HL-60 (cell line): ENCODE measurements at regions not wholly inside any gene's neighbourhood (a gene's known extent, or its start where the extent isn't known, plus 50 kb on each side); places are given as distances from the start of the nearest gene placed in this dataset.

Experiments
- DNase-seq, 2 experiments: peaks; one replicate each; pipeline ENCODE4 v3.0.0-alpha.2; 2010 to 2020; ENCODE audit warnings: low read depth in 1 of 2, low spot score in 1 of 2
- H3K27ac ChIP-seq: fragments of 250-450 bp; sonication (Bioruptor Pico); replicated peaks from 2 replicates; pipeline ENCODE4 v1.5.1; 2020; ENCODE audit warnings: mild to moderate bottlenecking, moderate library complexity
- H3K27me3 ChIP-seq: fragments of 250-450 bp; sonication (Bioruptor Pico); 2 replicates; pipeline ENCODE4 v1.5.1; 2021; ENCODE audit warnings: mild to moderate bottlenecking, moderate library complexity; ENCODE audit not compliant: insufficient read depth, poor library complexity, severe bottlenecking
- H3K4me3 ChIP-seq: replicated peaks from 2 replicates; pipeline ENCODE4 v1.5.1; 2011; ENCODE audit warnings: mild to moderate bottlenecking, control low read depth, low read length; ENCODE audit not compliant: insufficient read depth
- GABPA ChIP-seq: IDR thresholded peaks from 2 replicates; pipeline ENCODE4 v1.6.1; 2012; ENCODE audit warnings: low read depth
- POLR2AphosphoS5 ChIP-seq: IDR thresholded peaks from 2 replicates; pipeline ENCODE4 v1.6.1; 2012; ENCODE audit warnings: low read depth
- REST ChIP-seq: IDR thresholded peaks from 2 replicates; pipeline ENCODE4 v1.6.1; 2012; ENCODE audit warnings: low read depth; ENCODE audit not compliant: insufficient replicate concordance
- SPI1 ChIP-seq: IDR thresholded peaks from 2 replicates; pipeline ENCODE4 v1.6.1; 2012; ENCODE audit warnings: low read depth, mild to moderate bottlenecking, borderline replicate concordance
- TF ChIP-seq, protein P1 (sequence below): IDR thresholded peaks from one replicate; pipeline ENCODE4 v1.5.1; 2011; ENCODE audit warnings: low read length, control low read depth, inconsistent platforms; ENCODE audit not compliant: insufficient read depth

- no peak overlapping the region for H3K4me3 ChIP-seq
These were observed 368.1 kb downstream of the RPS24 start for GRCh38 chr10:78401624-78402367.

DNA sequence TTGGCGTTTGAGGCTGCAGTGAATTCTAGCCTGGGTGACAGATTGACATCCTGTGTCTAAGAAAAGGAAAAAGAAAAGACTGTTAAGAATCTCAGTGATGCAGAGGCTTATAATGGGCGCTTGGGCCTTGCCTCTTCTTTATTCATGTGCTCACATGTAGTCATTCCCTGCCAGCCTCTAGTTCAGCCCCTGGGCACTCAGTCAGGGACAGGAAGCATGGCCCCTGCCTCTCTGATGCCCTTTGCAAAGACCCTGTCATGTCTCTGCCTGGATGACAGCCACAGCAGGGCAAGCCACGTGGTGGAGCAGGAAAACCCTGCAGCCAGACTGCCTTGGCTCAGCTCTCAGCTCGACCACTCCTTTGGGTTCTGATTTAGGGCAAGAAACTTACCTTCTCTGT lies 368.9 kb downstream of the RPS24 start:
- Histone ChIP-seq H3K27me3 (peaks cover 3% of the 10 kb centered on the region), H3K27ac (no peak overlapping the region), H3K4me3 (no peak overlapping the region)
- TF ChIP-seq, protein P1, sequence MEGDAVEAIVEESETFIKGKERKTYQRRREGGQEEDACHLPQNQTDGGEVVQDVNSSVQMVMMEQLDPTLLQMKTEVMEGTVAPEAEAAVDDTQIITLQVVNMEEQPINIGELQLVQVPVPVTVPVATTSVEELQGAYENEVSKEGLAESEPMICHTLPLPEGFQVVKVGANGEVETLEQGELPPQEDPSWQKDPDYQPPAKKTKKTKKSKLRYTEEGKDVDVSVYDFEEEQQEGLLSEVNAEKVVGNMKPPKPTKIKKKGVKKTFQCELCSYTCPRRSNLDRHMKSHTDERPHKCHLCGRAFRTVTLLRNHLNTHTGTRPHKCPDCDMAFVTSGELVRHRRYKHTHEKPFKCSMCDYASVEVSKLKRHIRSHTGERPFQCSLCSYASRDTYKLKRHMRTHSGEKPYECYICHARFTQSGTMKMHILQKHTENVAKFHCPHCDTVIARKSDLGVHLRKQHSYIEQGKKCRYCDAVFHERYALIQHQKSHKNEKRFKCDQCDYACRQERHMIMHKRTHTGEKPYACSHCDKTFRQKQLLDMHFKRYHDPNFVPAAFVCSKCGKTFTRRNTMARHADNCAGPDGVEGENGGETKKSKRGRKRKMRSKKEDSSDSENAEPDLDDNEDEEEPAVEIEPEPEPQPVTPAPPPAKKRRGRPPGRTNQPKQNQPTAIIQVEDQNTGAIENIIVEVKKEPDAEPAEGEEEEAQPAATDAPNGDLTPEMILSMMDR, result no peak
- TF ChIP-seq REST (no peak), GABPA (no peak), SPI1 (no peak), POLR2AphosphoS5 (no peak)
- no peak for DNase-seq

More at GRCh38 chr10:78401624-78402367, 368.1 kb downstream of the RPS24 start:
- no peak overlapping the region for H3K27ac ChIP-seq
- H3K27me3 ChIP-seq, result no peaks in the 10 kb centered on the region
- DNase-seq, result no peak
- TF ChIP-seq SPI1, result no peak
- TF ChIP-seq POLR2AphosphoS5, result no peak
- TF ChIP-seq REST, result no peak
- TF ChIP-seq GABPA, result no peak
- TF ChIP-seq, protein P1, result no peak

DNA sequence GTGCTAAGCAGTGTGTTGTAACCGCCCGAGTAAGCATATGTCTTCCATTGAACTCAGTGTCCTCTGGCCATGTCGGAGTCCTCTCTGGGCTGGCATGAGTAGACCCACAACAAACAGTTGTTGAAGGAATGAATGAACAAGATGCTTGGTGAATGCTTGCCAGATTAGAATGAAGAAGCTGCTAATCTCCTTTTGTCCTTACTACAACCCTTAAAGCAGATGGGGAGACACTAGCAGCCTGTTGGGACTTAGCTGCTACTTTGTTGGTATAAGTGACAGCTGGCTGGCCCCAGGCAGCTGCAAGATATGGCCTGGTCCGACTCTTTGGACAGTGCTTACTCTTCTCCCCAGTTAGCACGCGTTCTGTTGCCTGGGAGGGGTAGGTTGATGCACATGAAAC lies 370.1 kb downstream of the RPS24 start:
- no peak overlapping the region for H3K4me3 ChIP-seq
- H3K27ac ChIP-seq, result no peak overlapping the region
- H3K27me3 ChIP-seq, result peaks cover 3% of the 10 kb centered on the region
- no peak for TF ChIP-seq SPI1
- TF ChIP-seq REST, result no peak
- TF ChIP-seq GABPA, result no peak
- TF ChIP-seq POLR2AphosphoS5, result no peak
- TF ChIP-seq, protein P1, result no peak
- DNase-seq, result no peak
